HG03025 (cell line): ENCODE measurements at regions not wholly inside any gene's neighbourhood (a gene's known extent, or its start where the extent isn't known, plus 50 kb on each side); places are given as distances from the start of the nearest gene placed in this dataset.

Experiments used
- ATAC-seq: cut with Tn5 transposase; IDR thresholded peaks from one replicate; pipeline ENCODE4 v1.9.1; 2021; ENCODE audit warnings: mild to moderate bottlenecking, moderate library complexity; ENCODE audit not compliant: unreplicated experiment, low FRiP score

- ATAC-seq: no peak
Observed at GRCh38 chr1:239436286-239436685, 49.9 kb downstream of the CHRM3 start.

GRCh38 chr1:239437822-239438221 lies 51.5 kb downstream of the CHRM3 start:
- no peak for ATAC-seq

- ATAC-seq: no peak
Observed at GRCh38 chr1:239438891-239439290, 52.5 kb downstream of the CHRM3 start.

- ATAC-seq: no peak
Observed at GRCh38 chr1:239443361-239443760, 57.0 kb downstream of the CHRM3 start.

GRCh38 chr1:239446611-239447010 lies 60.2 kb downstream of the CHRM3 start:
- no peak for ATAC-seq

GRCh38 chr1:239448911-239449310 lies 62.5 kb downstream of the CHRM3 start:
- no peak for ATAC-seq

- no peak for ATAC-seq
Observed at GRCh38 chr1:239455743-239456142, 69.4 kb downstream of the CHRM3 start.

GRCh38 chr1:239456788-239457187 lies 70.4 kb downstream of the CHRM3 start:
- ATAC-seq: no peak

- ATAC-seq: no peak
Observed at GRCh38 chr1:239457491-239458143, 71.2 kb downstream of the CHRM3 start.

- no peak for ATAC-seq
Observed at GRCh38 chr1:239458144-239458500, 71.8 kb downstream of the CHRM3 start.

- ATAC-seq: no peak
Observed at GRCh38 chr1:239467730-239468129, 81.4 kb downstream of the CHRM3 start.

- no peak for ATAC-seq
Observed at GRCh38 chr1:239478069-239478468, 91.7 kb downstream of the CHRM3 start.

- no peak for ATAC-seq
Observed at GRCh38 chr1:239483391-239483790, 97.0 kb downstream of the CHRM3 start.

- ATAC-seq: no peak
Observed at GRCh38 chr1:239493811-239494414, 107.5 kb downstream of the CHRM3 start.

- no peak for ATAC-seq
Observed at GRCh38 chr1:239505094-239505493, 118.7 kb downstream of the CHRM3 start.

- no peak for ATAC-seq
Observed at GRCh38 chr1:239507826-239508225, 121.5 kb downstream of the CHRM3 start.

- no peak for ATAC-seq
Observed at GRCh38 chr1:239511875-239512274, 125.5 kb downstream of the CHRM3 start.

- ATAC-seq: no peak
Observed at GRCh38 chr1:239516579-239516978, 130.2 kb downstream of the CHRM3 start.

- ATAC-seq: no peak
Observed at GRCh38 chr1:239526391-239526790, 140.0 kb downstream of the CHRM3 start.

GRCh38 chr1:239527051-239527693 lies 140.8 kb downstream of the CHRM3 start:
- ATAC-seq: no peak

- no peak for ATAC-seq
Observed at GRCh38 chr1:239536165-239536849, 149.9 kb downstream of the CHRM3 start.
